ENCODE measurements at regions not wholly inside any gene's neighbourhood (a gene's known extent, or its start where the extent isn't known, plus 50 kb on each side); places are given as distances from the start of the nearest gene placed in this dataset.

GRCh38 chr1:234720709-234721441 lies 110.9 kb upstream of the IRF2BP2 start:
- TF ChIP-seq POLR2A (IDR thresholded peaks at IDR 0.05): no peak
- no peak for TF ChIP-seq CTCF (IDR thresholded peaks at IDR 0.05)
